C1 segment of cervical spinal cord (tissue), 14 donors: ENCODE measurements at regions not wholly inside any gene's neighbourhood (a gene's known extent, or its start where the extent isn't known, plus 50 kb on each side); places are given as distances from the start of the nearest gene placed in this dataset.
"Not testable (repeated sequence)": the region's sequence is repeated elsewhere in the genome, so short reads cannot be mapped to it uniquely, and the experiment has no call there.

ENCODE experiments used
- DNase-seq, 14 donors: peaks; one replicate each; lab custom pipeline; 2025; lab: John Stamatoyannopoulos, UW

DNA sequence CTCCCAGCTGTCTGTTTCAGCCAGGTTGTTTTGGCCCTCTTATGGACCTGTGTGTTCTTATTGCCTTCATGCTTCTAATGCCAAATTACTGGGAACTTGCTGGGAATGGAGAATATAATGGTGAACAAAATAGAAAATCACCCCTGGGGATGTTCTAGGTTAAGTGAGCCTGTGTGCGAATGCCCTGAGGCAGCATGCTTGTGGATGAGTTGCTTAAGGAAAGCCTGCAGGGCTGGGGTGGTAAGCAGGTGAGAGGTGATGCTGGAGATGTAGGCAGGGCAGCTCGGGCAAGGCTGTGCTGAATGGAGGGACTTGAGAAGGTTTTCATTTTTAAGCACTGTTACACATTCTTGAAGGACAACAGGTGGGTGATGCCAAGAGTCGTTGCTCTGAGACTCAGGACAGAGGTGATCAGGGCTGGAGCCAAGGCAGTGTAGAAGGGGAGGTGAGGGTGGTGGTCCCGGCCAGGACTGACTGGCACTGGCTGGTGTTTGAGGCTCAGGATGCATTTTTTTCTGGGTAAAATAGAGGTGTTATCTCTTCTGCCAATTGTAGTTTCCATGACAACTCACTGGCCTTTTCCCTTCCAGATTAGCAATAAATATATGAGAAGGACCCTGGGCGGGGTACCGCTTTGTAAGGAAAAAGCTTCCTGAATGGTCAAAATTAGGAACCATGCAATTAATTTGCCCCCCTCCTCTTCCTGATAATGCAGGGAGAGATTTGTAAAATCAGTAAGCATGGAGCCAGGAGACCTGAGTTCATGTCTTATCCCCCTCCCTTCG is 342.8 kb downstream of the ICE1 start:
- no peak for DNase-seq

DNA sequence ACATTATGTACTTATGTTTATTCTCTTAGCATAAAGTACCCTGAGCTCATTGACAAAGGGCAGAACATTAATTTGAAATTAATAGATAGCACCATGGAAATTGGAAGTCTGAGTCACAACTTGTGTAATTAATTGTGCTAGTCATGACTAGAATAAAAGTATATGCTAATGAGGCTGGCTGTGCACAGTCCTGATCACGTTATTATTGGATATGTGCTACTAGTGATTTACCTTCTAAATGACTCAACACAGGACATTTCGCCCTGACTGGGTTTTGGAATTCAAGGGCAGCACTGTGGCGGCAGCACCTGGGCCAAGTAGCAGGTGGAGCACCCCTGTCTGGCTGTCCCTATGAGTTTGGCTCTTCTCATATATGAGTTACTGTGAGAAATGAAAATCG is 341.8 kb downstream of the ICE1 start:
- no peak for DNase-seq

DNA sequence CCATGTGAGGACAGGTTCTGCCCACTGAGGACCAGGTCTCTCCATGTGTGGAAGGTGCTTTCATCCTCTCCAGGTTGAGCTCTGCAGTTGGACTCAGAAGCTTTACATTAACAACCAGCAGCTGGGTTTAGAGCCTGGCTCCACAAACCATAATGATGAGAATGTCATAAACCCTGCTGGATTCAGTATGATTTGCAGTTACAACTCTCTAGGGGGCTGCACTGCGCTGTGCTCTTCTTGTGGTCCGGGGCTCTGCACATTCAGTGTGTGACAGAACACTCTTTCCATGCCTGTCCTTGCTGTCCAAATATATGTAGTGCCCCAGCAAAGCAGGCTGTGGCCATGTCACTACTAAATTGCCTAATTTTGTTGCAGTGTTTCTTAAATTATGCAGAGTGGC is 334.3 kb downstream of the ICE1 start:
- no peak for DNase-seq

DNA sequence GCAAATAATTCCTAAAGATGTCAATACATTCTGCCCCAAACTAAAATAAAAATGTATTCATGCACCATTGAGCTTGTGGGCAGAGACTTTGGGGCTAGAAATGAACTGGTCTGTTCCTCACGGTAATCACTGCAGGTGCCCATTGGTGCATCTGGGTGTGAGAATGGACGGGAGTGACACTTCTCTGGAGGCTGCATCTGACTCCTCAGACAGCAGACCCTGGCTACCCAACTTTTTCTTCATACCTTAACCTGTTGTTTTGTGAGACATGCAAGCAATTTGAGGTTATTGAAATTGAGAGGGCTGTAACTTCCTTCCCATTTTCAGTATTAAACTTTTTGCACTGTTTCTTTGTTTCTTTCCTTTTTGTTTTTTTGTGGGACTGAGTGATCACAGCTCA is 333.4 kb downstream of the ICE1 start:
- no peak for DNase-seq

DNA sequence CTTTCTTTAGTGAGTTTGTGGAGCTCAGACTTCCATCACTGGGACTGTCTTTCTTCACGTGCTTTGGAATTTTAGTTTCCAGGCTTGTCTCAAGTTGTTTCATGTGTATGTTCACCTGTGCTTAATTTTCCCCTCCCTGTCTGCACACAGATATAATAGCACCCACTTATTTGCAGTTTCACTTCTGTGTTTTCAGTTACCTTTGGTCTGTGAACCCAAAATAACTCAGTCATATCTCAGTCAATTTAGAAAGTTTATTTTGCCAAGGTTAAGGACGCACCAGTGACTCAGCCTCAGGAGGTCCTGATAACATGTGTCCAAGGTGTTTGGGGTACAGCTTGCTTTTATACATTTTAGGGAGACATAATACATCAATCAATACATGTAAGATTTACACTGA is 330.4 kb downstream of the ICE1 start:
- no peak for DNase-seq

DNA sequence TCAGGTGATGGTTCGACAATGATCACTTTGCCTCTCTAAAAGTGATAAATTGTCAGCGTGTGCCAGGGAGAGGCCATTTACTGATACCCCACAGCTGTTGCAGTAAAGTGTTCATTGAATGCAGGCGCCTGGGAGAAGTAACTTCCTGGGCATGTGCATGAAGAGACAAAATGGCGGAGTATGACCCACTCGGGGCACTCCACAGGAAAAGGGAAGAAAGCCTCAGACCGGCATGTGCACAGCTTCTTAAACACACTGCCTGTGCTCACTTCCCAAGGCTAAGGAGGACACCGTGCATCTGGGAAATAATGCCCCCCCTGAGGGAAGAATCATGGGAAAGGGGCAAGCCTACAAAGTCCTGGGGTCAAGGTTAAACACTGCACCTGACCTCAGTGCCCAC is 329.5 kb downstream of the ICE1 start:
- no peak for DNase-seq

DNA sequence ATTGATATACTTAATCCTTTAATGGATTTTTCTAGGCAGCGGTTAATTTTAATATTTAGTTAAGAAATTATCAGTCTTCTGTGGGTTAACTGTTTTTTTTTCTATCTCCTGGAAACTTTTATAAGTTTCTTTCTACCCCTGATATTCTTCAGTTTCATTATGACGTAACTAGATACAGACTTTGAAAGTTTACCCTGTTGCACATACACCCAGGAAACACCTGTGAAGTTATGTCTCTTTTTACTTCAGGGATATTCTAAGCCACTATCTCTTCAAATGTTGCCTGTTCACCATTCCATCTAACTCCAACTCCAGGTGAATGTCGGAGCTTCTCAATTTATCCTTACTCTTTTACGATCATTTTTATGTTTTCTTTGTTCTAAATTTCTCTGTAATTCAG is 329.0 kb downstream of the ICE1 start:
- DNase-seq, result no peak

DNA sequence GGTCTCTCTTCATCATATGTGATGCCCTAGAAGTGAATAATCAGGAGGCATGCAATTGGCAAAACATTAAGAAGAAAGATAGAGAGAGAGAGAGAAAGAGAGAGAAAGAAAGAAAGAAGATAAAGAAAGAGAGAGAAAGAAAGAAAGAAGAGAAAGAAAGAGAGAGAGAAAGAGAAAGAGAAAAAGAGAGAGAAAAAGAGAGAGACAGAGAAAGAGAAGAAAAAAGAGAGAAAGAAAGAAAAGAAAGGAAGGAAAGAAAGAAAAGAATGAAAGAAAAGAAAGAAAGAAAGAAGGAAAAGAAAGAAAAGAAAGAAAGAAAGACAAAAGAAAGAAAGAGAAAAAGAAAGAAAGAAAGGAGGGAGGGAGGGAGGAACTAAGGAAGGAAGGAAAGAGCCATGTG is 318.9 kb downstream of the ICE1 start:
- no peak for DNase-seq

DNA sequence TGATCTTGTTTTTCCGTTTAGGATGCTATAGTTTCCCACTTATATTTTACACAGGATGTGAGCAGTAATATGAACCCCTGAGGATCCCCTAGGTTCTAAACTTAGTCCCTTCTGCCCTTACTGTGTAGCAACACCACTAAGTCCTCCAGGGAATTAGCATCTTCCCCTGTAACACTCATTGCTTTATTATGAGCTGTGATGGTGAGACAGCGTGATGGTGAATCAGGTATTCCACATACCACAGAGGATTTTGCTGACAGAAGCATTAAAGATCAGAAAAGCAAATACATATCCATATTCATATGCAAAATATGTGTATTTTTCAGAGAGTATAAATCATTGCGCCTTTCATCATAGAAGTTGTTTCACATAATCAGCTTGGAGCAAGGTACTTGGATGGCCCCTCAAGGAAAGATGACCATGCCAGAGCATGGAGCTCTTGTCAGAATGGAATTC is 317.0 kb downstream of the ICE1 start:
- no peak for DNase-seq

DNA sequence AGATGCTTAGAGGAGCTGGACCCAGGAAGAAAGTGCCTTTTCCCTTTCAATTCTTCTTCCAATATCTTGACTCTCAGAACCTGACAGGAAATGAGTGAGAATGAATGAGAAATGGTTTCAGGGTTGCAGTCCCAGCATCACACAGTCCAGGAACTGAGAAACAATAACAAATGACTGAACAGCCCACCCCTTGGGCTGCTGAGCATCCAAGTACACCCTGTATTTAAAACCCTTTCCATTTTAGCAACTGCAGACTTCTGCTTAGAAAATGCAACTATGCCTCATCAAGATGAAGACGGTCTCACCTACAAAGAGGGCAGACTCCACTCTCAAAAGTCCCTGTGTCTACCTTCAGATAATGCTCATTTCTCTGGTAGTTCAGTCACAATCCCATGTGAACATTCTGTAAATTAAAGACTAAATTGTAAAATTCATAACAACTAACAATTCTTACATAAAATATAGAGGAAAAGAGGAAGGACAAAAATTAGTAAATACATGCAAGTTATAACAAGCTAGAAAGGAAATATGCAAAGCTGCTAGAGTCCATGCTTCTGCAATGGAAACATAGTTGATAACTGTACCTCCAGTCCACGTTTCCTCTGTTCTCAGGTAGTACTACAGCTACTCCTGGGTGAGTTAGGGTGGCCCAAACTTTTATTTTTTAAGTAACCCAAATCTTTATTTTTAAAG is 316.5 kb downstream of the ICE1 start:
- no peak for DNase-seq

DNA sequence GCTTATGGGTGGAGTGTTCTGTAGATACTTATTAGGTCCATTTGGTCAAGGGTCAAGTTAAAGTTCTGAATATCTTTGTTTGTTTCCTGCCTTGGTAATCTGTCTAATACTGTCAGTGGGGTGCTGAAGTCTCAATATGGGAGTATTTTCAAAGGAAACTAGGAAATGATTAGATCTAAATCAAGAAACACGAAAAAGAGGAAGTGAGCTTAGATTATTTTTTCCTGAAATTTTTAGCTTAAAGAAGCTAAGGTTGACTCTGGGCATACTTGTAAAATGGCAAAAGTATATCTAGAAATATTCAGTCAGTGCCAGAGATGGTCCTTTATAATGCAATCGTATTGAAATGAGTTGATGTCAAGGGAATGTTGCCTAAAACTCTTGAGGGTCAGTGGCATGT is 313.5 kb downstream of the ICE1 start:
- DNase-seq, result no peak

DNA sequence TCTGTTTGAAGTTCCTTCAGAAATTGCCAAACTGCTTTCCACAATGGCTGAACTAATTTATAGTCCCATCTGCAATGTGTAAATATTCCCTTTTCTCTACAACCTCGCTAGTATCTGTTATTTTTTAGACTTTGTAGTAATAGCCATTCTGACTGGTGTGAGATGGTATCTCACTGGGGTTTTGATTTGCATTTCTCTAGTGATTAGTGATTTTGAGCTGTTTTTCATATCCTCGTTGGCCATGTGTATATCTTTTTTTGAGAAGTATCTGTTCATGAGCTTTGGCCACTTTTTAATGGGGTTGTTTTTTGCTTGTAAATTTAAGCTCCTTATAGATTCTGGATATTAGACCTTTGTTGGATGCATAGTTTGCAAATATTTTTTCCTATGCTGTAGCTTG is 310.6 kb downstream of the ICE1 start:
- not testable (repeated sequence) for DNase-seq

DNA sequence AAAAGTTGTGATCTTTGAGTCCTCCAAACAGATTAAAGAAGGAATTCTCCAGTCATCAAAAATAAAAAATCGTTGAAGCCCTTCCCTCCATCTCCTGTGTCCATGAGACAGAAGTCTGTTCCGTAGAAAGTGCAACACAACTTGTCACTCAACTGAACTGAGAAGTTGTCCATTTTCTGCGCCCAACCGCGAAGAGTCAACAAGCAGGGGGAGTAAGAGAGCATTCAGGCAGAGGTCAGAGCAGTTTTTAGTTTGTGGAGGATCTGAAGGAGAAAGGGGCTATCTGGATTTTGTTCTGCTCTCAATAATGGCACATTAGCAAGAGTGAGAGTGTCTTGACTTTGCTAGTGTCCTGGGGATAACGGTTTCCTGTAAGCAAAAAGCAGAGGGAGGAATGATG is 303.9 kb downstream of the ICE1 start:
- no peak for DNase-seq

DNA sequence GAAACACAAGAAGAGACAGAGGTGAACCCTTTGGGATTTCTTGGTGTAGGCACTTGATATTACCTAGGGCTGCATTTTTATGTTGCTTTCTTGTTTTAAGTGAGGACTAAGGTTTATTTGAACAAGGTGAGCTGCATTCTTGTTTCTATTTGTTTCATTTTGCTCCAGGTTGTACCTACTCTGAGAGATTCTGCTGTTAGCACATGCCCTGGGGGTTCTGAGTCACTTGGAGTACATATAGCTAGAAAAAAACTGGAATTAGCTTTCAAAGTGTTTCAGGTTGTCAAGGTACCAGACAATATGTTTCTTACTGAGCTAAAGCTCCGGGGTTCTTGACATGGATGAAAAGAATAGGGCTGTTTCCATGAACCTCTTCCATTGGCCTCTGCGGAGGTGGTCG is 299.4 kb downstream of the ICE1 start:
- DNase-seq, result no peak

DNA sequence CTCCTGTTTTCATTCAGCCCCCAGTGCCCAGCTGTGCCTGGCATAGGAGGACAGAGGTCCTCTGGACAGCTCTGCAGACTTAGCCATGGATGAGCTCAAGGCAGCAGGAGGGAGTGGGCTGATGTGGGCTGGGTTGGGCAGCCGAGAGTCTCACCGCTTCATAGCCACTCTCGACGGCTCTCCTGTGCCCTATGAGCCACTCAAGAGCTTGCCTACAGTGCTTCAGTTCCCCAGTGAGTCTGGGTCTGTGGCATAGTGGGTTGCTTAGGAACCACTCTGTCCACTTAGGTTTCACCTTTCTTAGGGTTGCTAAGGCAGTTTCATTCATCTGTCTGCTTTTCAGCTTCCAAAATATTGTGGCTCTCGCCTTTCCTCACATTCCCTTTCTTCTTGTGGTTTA is 296.8 kb downstream of the ICE1 start:
- DNase-seq, result no peak

DNA sequence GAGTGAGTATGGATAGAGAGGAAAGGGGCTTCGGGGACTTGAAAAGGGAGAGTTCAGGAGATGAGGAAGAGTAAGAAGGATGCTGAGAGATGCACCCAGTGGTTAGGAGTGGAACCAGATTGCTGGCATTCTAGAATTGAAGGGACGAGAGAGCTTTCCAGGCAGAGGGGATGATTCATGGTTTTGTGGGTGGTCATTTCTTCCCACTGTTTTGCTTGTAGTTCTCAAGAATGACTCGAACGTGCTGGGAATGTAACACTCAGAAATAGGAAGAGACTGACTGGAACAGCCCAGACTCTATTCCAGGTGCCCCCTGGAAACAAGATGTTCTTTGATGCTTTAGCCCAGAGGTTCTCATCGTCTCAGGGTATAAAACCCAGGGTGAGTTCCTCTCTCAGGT is 294.2 kb downstream of the ICE1 start:
- DNase-seq, result no peak

DNA sequence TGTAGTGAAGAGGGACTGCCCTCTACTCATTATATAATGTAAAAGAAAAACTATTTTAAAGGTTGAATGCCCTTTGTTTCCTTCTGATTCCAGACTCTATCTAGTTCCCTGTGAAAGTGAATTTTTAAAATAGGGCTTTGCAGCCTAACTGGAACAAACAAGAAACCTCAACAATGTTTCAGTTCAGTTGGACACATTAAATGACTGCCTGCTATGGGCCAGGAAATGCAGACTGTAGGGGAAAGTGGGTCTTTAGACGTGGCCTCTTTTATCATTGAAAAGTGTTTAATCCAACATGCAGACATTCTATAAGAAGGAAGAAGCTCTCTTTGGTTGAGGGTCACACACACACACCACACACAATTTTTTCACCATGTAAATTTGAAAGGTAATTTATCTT is 289.1 kb downstream of the ICE1 start:
- DNase-seq, result no peak

DNA sequence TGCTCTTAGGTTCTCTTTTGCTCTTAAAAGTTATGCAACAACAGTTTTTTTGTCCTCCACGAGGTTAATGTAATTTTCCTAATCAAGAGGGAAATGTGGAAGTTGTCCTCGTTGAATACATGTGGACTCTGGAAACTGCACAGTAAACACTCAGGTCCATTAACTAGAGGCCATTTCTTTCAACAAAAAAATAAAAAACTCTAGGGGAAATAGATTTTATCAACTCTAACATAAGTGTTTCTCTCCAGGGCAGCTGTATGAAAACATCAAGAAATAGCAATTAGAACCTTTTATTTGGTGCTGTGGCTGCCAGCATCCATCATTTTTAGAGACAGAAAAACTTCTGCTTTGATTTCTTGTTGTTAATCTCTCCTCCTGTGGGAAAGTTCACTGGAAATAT is 288.6 kb downstream of the ICE1 start:
- DNase-seq, result no peak

DNA sequence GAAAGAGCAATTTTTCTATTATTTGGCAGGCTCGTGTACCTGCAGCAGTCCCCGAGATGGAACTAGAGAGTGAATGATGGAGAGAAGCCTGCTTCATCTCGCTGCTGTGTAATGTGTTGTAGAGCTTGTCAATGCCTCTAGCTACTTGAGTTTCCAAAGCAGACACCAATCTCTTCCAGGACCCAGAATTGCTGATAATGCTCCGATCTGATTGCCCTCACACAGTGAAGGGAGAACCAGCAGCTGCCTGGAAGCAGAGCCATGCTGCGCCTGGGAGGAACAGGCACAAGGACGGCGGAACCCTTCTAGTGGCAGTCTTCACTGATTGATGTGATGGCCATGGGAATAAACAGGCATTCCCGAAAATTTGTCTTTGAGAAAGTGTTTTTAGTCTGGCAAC is 288.0 kb downstream of the ICE1 start:
- peak in 1 of 14 donors; percentile 7 for DNase-seq

DNA sequence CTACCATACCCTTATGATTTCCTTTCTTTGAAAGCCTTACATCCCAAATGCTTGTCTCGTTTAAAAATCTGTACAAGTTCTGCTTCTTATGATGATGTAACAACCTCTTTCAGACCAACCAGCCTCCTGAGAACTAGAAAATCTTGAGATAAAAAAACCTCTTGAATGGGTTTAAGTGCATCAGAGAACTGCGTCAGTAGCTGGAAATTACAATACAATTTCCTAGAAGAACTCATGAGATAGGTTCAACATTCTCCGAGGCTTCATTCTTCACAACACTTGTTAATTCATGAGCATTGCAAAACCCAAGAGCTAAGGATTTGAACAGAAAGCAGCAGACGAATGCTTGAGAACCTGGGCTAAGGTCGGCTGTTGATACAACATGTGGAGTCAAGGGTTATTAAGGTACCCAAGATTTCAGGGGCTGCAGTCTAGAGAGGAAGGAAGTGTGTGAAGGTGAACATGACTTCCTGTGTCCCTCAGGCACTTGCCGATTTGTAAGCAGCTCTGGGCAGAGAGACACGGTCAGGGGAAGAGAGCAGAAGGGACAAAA is 286.0 kb downstream of the ICE1 start:
- DNase-seq, result no peak

DNA sequence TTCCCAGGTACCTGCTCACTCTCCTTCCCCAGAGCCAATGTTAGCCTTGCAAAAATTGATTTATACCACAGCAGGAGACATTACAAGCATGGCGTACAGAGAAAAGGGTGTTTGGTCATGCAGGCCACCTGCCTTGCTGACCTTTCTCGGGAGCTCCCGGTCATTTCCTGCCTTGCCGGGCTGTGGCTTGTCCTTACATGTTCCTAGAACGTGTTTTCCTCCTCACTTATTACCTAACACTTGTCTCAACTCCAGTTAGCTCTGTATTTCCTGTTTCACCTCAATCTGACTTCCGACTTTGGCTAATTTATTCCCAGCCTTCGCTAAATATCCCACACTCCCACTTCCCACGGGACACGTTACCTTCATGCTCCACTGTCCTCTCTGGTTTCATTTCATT is 282.5 kb downstream of the ICE1 start:
- DNase-seq, result no peak

DNA sequence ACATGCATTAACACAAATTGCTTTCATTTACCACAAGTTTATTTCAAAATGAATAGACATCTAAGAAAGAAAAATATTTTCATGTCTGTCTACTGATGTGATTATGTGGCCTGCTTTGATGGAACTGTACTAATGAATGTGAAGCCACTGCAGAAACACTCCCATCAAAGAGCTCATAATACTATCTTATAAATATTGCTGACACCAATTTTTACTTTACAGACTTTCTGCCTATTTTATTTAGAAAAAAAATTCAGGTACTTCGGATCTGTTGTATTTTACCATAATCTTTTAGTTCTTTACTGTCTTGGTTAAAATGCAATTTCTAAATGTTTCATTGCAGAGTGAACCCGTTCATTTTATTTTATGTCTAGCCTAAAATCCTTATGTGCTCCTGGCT is 281.9 kb downstream of the ICE1 start:
- DNase-seq, result no peak

DNA sequence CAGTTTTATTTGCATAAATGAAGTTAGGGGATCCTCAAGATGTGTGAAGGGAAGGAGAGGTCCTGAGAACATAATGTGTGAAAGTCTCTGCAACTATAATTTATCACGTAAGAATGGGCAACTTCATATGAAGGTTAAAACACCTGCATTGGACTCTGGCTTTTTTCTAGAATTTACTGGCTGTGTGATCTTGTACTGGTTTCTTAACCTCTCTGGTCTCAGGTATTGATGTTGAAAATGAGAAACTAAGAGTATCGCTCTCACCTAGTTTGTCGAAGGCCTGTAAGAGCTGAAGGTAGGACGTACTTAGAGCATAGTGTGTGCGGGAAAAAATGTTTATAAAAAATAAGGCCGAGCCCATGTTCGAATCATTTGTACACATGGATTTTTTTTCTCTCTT is 280.5 kb downstream of the ICE1 start:
- no peak for DNase-seq
